ENCODE measurements at regions not wholly inside any gene's neighbourhood (a gene's known extent, or its start where the extent isn't known, plus 50 kb on each side); places are given as distances from the start of the nearest gene placed in this dataset.

DNA sequence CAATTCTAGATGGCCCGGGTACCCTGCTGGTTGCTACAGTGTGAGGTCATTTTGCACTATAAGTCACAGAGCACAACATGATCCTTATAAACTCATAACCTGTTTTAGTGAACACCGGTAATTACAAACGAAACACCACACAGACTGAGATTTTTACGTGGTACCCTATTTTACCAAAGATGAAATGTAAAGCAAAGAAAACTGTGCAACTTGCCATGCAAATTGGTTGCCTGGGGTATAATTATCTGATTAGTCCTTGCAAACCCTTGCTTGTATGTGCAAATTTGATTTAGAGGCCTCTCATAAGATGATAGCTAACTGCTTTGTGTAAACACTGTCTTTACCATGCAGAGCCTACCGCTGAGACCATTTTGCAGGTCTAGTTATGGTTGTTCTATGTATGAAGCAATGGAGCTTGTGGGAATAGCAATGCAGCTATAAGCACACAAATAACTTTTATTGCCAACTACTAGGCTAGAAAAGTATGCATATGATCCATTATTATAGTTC is 372.1 kb upstream of the FAR2 start (continued):
- TF ChIP-seq PRDM2 (tag by site-specific recombination; IDR thresholded peaks at IDR 0.05; ENCODE audit: borderline replicate concordance): no peak

DNA sequence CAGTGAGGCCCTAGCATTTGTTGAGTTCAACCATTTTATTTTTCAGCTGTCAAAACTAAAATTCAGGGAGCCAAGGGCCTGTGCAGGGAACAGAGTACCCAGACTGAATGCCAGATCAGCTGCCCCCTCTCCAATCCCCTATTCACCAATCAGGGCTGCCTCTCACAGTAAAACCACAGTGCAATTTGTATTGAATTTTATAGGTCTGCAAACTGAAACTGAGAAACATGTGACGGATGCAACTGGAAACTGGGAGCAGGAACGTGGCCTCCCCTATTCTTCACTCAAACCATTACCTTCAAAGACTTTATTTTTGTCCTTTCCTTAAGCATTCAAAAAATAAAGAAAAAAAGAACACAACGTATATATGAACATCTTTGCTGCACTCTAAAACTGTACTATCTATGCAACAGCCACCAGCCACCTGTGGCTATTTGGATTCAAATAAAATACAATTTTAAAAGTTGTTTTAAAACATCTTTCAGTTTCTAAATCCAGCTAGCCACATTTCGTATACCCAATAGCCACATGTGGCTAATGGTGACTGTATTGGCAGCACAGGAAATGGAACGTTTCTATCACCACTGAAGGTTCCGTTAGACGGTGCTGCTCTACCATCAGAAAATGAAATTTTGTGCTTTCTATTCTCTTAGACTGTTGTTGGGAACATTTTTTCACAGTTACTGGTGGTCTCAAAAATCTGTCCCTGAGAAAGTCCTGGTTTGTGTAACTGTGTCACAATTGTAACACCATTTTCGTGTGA is 371.3 kb upstream of the FAR2 start:
- Histone ChIP-seq H3K36me3 (ENCODE audit: control insufficient read depth in 2 of 2, insufficient read depth in 1 of 2, low read length in 2 of 2) (no peaks in the 10 kb centered on the region), H3K9me3 (ENCODE audit: control insufficient read depth, insufficient read depth, low read depth, low read length) (no peaks in the 10 kb centered on the region), H3K4me1 (ENCODE audit: control insufficient read depth, insufficient read depth, low read length) (no peaks in the 10 kb centered on the region; the same call in 1 of the 2 replicates), H3K27ac (ENCODE audit: extremely low read depth, low read depth, low read length) (no peak overlapping the region), H3K4me3 (ENCODE audit: low read depth, low read length) (no peak overlapping the region)
- TF ChIP-seq ZNF664 (tag by site-specific recombination; IDR thresholded peaks at IDR 0.05) (no peak), SCRT1 (tag by site-specific recombination; IDR thresholded peaks at IDR 0.05; ENCODE audit: borderline replicate concordance) (0 out of 2 replicates have a peak, but pooled peaks have one; percentile 42), SP2 (tag by site-specific recombination; IDR thresholded peaks at IDR 0.05) (no peak), SCRT2 (tag by site-specific recombination; IDR thresholded peaks at IDR 0.05) (peak; percentile 91)
- POLR2A ChIA-PET: no interaction called here
- CTCF ChIA-PET: interaction anchor here (0.7 kb wide), 2 partner anchors 222 to 298 kb away, joined by 3 read pairs; no protein-coding TSS in a partner anchor

GRCh38 chr12:28780096-28780495 is 369.0 kb upstream of the FAR2 start:
- Histone ChIP-seq H3K36me3 (ENCODE audit: control insufficient read depth in 2 of 2, insufficient read depth in 1 of 2, low read length in 2 of 2) (no peaks in the 10 kb centered on the region), H3K4me1 (ENCODE audit: control insufficient read depth, insufficient read depth, low read length) (no peaks in the 10 kb centered on the region; the same call in 1 of the 2 replicates), H3K9me3 (ENCODE audit: control insufficient read depth, insufficient read depth, low read depth, low read length) (no peaks in the 10 kb centered on the region), H3K27ac (ENCODE audit: extremely low read depth, low read depth, low read length) (no peak overlapping the region), H3K4me3 (ENCODE audit: low read depth, low read length) (no peak overlapping the region)
- ChIA-PET POLR2A (no interaction called here), CTCF (no interaction called here)
- no peak for TF ChIP-seq ELK4 (IDR thresholded peaks at IDR 0.05; ENCODE audit: borderline replicate concordance, low read depth, low read length)
- no peak for TF ChIP-seq ZNF23 (tag by site-specific recombination; IDR thresholded peaks at IDR 0.05; ENCODE audit: borderline replicate concordance)
- no peak for TF ChIP-seq ZBTB7A (tag by site-specific recombination; IDR thresholded peaks at IDR 0.05; ENCODE audit: low read depth)
- TF ChIP-seq ZNF184 (tag by site-specific recombination; IDR thresholded peaks at IDR 0.05): 0 out of 2 replicates have a peak, but pooled peaks have one; percentile 25
- TF ChIP-seq ZFP37 (tag by site-specific recombination; IDR thresholded peaks at IDR 0.05): peak; percentile 84
- TF ChIP-seq ZNF366 (tag by site-specific recombination; conservative IDR thresholded peaks at IDR 0.05): peak; percentile 75
- 0 out of 2 replicates have a peak, but pooled peaks have one; percentile 36 for TF ChIP-seq ZNF692 (tag by site-specific recombination; IDR thresholded peaks at IDR 0.05)
- peak; percentile 49; the same call in 1 of the 2 replicates for TF ChIP-seq KLF8 (tag by site-specific recombination; IDR thresholded peaks at IDR 0.05)
- TF ChIP-seq SP7 (tag by site-specific recombination; IDR thresholded peaks at IDR 0.05): peak; percentile 66
- TF ChIP-seq INSM2 (tag by site-specific recombination; IDR thresholded peaks at IDR 0.05): 0 out of 2 replicates have a peak, but pooled peaks have one; percentile 41
- no peak for TF ChIP-seq ZNF324 (tag by site-specific recombination; IDR thresholded peaks at IDR 0.05)
- peak; percentile 84 for TF ChIP-seq ZNF629 (tag by site-specific recombination; IDR thresholded peaks at IDR 0.05)
- peak; percentile 69; the same call in 1 of the 2 replicates for TF ChIP-seq ZNF639 (tag by site-specific recombination; IDR thresholded peaks at IDR 0.05)
- peak; percentile 53; the same call in 1 of the 2 replicates for TF ChIP-seq ZNF24 (tag by site-specific recombination; IDR thresholded peaks at IDR 0.05)
- TF ChIP-seq ZNF394 (tag by site-specific recombination; IDR thresholded peaks at IDR 0.05; ENCODE audit: borderline replicate concordance): peak; percentile 27; the same call in 1 of the 2 replicates

Measured in HEK293 (cell line).